ENCODE measurements at regions not wholly inside any gene's neighbourhood (a gene's known extent, or its start where the extent isn't known, plus 50 kb on each side); places are given as distances from the start of the nearest gene placed in this dataset.

- Histone ChIP-seq H2AFZ (ENCODE audit: control insufficient read depth, low read length) (no peak overlapping the region), H3K36me3 (ENCODE audit: control insufficient read depth in 2 of 2, extremely low read depth in 1 of 2, insufficient read depth in 2 of 2, low read length in 2 of 2) (no peaks in the 10 kb centered on the region), H3K4me3 (ENCODE audit: control insufficient read depth in 2 of 3, extremely low read depth in 1 of 3, insufficient read depth in 2 of 3, low read depth in 1 of 3, low read length in 3 of 3) (no peak overlapping the region), H3K4me2 (ENCODE audit: control insufficient read depth, extremely low read depth, insufficient read depth, low read depth, low read length) (no peak overlapping the region), H3K9me1 (ENCODE audit: control insufficient read depth, extremely low read depth, insufficient read depth, low read length) (no peaks in the 10 kb centered on the region), H4K20me1 (ENCODE audit: control insufficient read depth, extremely low read depth, insufficient read depth, low read length) (no peaks in the 10 kb centered on the region), H3K4me1 (ENCODE audit: control insufficient read depth, extremely low read depth, insufficient read depth, low read length) (no peaks in the 10 kb centered on the region), H3K9me3 (ENCODE audit: control insufficient read depth, low read depth, low read length) (no peaks in the 10 kb centered on the region), H3K9ac (ENCODE audit: control insufficient read depth, extremely low read depth, insufficient read depth, low read length) (no peak overlapping the region), H3K27ac (ENCODE audit: control insufficient read depth, insufficient read depth, low read length) (no peak overlapping the region), H3K79me2 (ENCODE audit: control insufficient read depth, insufficient read depth, low read length) (no peaks in the 10 kb centered on the region), H3K27me3 (ENCODE audit: control insufficient read depth, extremely low read depth, insufficient read depth, low read length) (no peaks in the 10 kb centered on the region)
- dilution Hi-C loops (cut with MboI; ENCODE audit: extremely low pct_ligation_motif_present, low sequenced_read_pairs), result no loop called here
- no peak for FAIRE-seq
- no peak for DNase-seq (ENCODE audit: low read depth, low spot score)
- TF ChIP-seq EZH2 (IDR thresholded peaks at IDR 0.05; ENCODE audit: low read length), result no peak
- TF ChIP-seq, protein P1, sequence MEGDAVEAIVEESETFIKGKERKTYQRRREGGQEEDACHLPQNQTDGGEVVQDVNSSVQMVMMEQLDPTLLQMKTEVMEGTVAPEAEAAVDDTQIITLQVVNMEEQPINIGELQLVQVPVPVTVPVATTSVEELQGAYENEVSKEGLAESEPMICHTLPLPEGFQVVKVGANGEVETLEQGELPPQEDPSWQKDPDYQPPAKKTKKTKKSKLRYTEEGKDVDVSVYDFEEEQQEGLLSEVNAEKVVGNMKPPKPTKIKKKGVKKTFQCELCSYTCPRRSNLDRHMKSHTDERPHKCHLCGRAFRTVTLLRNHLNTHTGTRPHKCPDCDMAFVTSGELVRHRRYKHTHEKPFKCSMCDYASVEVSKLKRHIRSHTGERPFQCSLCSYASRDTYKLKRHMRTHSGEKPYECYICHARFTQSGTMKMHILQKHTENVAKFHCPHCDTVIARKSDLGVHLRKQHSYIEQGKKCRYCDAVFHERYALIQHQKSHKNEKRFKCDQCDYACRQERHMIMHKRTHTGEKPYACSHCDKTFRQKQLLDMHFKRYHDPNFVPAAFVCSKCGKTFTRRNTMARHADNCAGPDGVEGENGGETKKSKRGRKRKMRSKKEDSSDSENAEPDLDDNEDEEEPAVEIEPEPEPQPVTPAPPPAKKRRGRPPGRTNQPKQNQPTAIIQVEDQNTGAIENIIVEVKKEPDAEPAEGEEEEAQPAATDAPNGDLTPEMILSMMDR (optimal IDR thresholded peaks at IDR 0.05 in 1 of 3, IDR thresholded peaks at IDR 0.05 in 1 of 3, conservative IDR thresholded peaks at IDR 0.05 in 1 of 3; ENCODE audit: extremely low read depth in 1 of 3, insufficient read depth in 2 of 3, low read length in 3 of 3), result no peak
Measured at GRCh38 chr2:129620411-129620810, 359.1 kb upstream of the RAB6C start.

DNA sequence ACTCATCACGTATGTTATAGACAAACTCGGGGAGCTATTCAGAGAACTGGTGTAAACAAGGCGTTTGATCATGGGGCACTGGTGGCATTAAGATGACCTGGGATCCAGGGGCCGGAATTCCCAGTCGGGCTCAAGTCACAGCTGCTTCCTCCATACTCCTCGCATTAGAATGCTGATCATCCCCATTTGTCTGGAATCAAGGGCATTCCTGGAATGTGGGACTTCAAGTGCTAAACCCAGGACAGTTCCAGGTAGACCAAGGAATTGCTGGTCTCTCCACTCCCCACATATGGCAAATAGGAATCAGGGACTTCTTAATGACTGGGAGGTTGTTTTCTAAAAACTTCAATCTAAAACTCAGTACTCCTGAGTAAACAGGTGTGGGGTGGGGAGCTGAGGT is 355.7 kb upstream of the RAB6C start:
- DNase-seq (ENCODE audit: low read depth, low spot score) (no peak), FAIRE-seq (no peak)
- dilution Hi-C loops (cut with MboI; ENCODE audit: extremely low pct_ligation_motif_present, low sequenced_read_pairs), result no loop called here
- no peaks in the 10 kb centered on the region for H3K9me1 ChIP-seq (ENCODE audit: control insufficient read depth, extremely low read depth, insufficient read depth, low read length)
- no peaks in the 10 kb centered on the region for H3K79me2 ChIP-seq (ENCODE audit: control insufficient read depth, insufficient read depth, low read length)
- no peaks in the 10 kb centered on the region for H3K4me1 ChIP-seq (ENCODE audit: control insufficient read depth, extremely low read depth, insufficient read depth, low read length)
- no peaks in the 10 kb centered on the region for H3K27me3 ChIP-seq (ENCODE audit: control insufficient read depth, extremely low read depth, insufficient read depth, low read length)
- no peak overlapping the region for H3K9ac ChIP-seq (ENCODE audit: control insufficient read depth, extremely low read depth, insufficient read depth, low read length)
- H3K4me2 ChIP-seq (ENCODE audit: control insufficient read depth, extremely low read depth, insufficient read depth, low read depth, low read length), result no peak overlapping the region
- no peaks in the 10 kb centered on the region for H4K20me1 ChIP-seq (ENCODE audit: control insufficient read depth, extremely low read depth, insufficient read depth, low read length)
- H3K4me3 ChIP-seq (ENCODE audit: control insufficient read depth in 2 of 3, extremely low read depth in 1 of 3, insufficient read depth in 2 of 3, low read depth in 1 of 3, low read length in 3 of 3), result no peak overlapping the region
- H3K9me3 ChIP-seq (ENCODE audit: control insufficient read depth, low read depth, low read length), result no peaks in the 10 kb centered on the region
- no peak for TF ChIP-seq EZH2 (IDR thresholded peaks at IDR 0.05; ENCODE audit: low read length)
- TF ChIP-seq, protein P1 (optimal IDR thresholded peaks at IDR 0.05 in 1 of 3, IDR thresholded peaks at IDR 0.05 in 1 of 3, conservative IDR thresholded peaks at IDR 0.05 in 1 of 3; ENCODE audit: extremely low read depth in 1 of 3, insufficient read depth in 2 of 3, low read length in 3 of 3), result no peak
- no peaks in the 10 kb centered on the region for H3K36me3 ChIP-seq (ENCODE audit: control insufficient read depth in 2 of 2, extremely low read depth in 1 of 2, insufficient read depth in 2 of 2, low read length in 2 of 2)
- no peak overlapping the region for H2AFZ ChIP-seq (ENCODE audit: control insufficient read depth, low read length)
- no peak overlapping the region for H3K27ac ChIP-seq (ENCODE audit: control insufficient read depth, insufficient read depth, low read length)
